ENCODE measurements at regions not wholly inside any gene's neighbourhood (a gene's known extent, or its start where the extent isn't known, plus 50 kb on each side); places are given as distances from the start of the nearest gene placed in this dataset.
A peak's percentile ranks its signal among the peaks of the same experiment; 100 is the strongest.

DNA sequence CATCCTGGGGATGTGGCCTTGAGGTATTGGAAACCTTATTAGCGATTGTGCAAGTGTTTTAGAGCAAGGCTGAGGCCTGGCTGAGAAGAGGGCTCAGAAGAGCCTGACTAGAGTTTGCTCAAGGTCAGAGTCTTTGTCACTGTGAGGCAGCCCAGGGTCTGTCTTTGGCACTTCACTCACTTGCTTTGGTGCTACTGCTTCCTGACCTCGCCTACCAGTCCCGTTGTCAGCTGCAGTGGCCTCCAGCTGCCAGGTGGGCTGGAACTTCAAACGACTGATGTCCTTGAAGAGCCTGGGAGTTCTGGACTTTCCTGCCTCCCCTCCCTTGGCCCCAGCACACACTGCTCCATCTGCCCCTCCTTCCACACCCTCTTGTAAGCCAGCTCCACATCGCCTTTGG lies 228.0 kb downstream of the SNX18 start:
- Histone ChIP-seq H3K27me3 (ENCODE audit: insufficient read depth) (no peaks in the 10 kb centered on the region), H3K9me2 (no peaks in the 10 kb centered on the region), H3K27ac (ENCODE audit: low read depth in 2 of 2, low read length in 1 of 2) (no peak overlapping the region), H3K36me3 (replicated peaks in 1 of 2; ENCODE audit: control insufficient read depth in 1 of 2, insufficient read depth in 2 of 2, low read length in 1 of 2) (no peaks in the 10 kb centered on the region), H4K20me1 (ENCODE audit: insufficient read depth) (no peaks in the 10 kb centered on the region), H3K4me2 (no peak overlapping the region), H3K9me3 (no peaks in the 10 kb centered on the region), H3F3A (replicated peaks; ENCODE audit: insufficient read depth) (no peaks in the 10 kb centered on the region), H3K9ac (no peak overlapping the region), H2AFZ (ENCODE audit: low read depth) (no peak overlapping the region), H3K4me3 (ENCODE audit: low read depth in 2 of 2, low read length in 1 of 2) (no peak overlapping the region), H3K4me1 (ENCODE audit: control insufficient read depth in 1 of 2, insufficient read depth in 2 of 2, low read depth in 1 of 2, low read length in 1 of 2) (peaks cover 0 to 21% of the 10 kb centered on the region in 2 experiments; a peak in 2 of 4 replicates), H3K79me2 (ENCODE audit: insufficient read depth) (no peaks in the 10 kb centered on the region)
- WGBS (ENCODE audit: low lambda C conversion rate) = 86% methylated on average over 5 of the region's 5 CpGs
- CTCF ChIA-PET = interaction anchor here (2.3 kb wide), 1 partner anchor 121 kb away, joined by 6 read pairs; no protein-coding TSS in a partner anchor
- DNase-seq = no peak
- no peak for TF ChIP-seq TAF1 (IDR thresholded peaks at IDR 0.05; ENCODE audit: borderline replicate concordance, low read depth, low read length)
- no peak for TF ChIP-seq POLR2AphosphoS5 (IDR thresholded peaks at IDR 0.05; ENCODE audit: low read depth, low read length)
- no peak for TF ChIP-seq ELF1 (IDR thresholded peaks at IDR 0.05)
- TF ChIP-seq FOXM1 (IDR thresholded peaks at IDR 0.05; ENCODE audit: low read depth) = no peak
- TF ChIP-seq GABPA (IDR thresholded peaks at IDR 0.05; ENCODE audit: low read depth) = no peak
- POLR2A ChIA-PET = no interaction called here

DNA sequence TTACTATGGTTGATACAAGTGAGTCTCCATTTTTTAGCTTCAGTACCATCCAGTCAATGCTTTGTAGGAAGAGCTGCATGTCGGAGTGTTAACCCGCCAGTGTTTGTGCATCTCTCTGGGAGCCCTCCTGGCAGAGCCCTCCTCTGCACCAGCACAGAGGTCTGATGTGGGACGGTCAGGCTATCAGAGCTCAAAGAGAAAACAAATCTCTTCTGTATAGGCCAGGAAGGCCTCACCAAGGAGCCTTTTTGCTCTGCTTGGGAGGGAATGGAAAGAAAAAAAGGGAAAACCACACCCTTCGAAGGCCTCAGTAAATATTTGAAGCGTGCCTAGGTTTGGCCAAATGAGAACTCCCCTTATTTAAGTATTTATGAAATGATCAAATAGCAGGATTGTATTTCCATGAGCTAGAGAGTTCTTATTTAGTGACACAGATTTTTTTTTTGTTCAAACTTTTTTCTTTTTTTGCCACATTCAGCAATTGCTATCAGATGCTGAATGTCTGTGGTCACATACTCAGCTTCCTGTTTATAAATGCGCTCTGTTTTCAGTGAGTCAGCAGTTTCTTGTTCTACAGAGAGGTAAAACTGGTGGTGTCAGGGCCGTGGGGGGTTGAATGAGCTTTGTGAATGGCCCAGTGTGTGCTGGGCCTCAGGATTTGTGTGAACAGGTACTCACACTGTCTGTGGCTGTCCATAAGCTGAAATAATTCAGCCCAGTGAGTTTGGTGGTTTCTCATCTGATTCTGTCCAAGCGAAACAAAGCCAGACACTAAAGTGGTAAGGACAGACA lies 226.6 kb downstream of the SNX18 start:
- Histone ChIP-seq H3K79me2 (ENCODE audit: insufficient read depth) (no peaks in the 10 kb centered on the region), H3K9me2 (no peaks in the 10 kb centered on the region), H2AFZ (ENCODE audit: low read depth) (peak overlapping the region; percentile 65), H3K27me3 (ENCODE audit: insufficient read depth) (no peaks in the 10 kb centered on the region), H3K36me3 (replicated peaks in 1 of 2; ENCODE audit: control insufficient read depth in 1 of 2, insufficient read depth in 2 of 2, low read length in 1 of 2) (no peaks in the 10 kb centered on the region), H3K9ac (peak overlapping the region; percentile 35; the same call in 1 of the 2 replicates), H3K4me3 (ENCODE audit: low read depth in 2 of 2, low read length in 1 of 2) (no peak overlapping the region), H3F3A (replicated peaks; ENCODE audit: insufficient read depth) (no peaks in the 10 kb centered on the region), H3K4me1 (ENCODE audit: control insufficient read depth in 1 of 2, insufficient read depth in 2 of 2, low read depth in 1 of 2, low read length in 1 of 2) (peaks cover 2 to 21% of the 10 kb centered on the region in 2 experiments; a peak in 2 of 4 replicates), H3K4me2 (peak overlapping the region; percentile 50), H4K20me1 (ENCODE audit: insufficient read depth) (no peaks in the 10 kb centered on the region), H3K27ac (ENCODE audit: low read depth in 2 of 2, low read length in 1 of 2) (peak overlapping the region; percentile 3 to 65; a peak in 3 of 4 replicates), H3K9me3 (no peaks in the 10 kb centered on the region)
- DNase-seq = no peak
- WGBS (ENCODE audit: low lambda C conversion rate) = 66% methylated on average over 8 of the region's 8 CpGs
- ChIA-PET CTCF (interaction anchor here (1.4 to 2.3 kb wide), 4 partner anchors 17 to 227 kb away, joined by 3 to 7 read pairs (median 6); partner anchors contain the start of gene SNX18), POLR2A (no interaction called here)
- TF ChIP-seq ELF1 (IDR thresholded peaks at IDR 0.05) (peak; percentile 44; the same call in 1 of the 2 replicates), FOSL2 (IDR thresholded peaks at IDR 0.05; ENCODE audit: borderline replicate concordance, low read depth) (peak; percentile 43; the same call in 1 of the 2 replicates), MXI1 (IDR thresholded peaks at IDR 0.05; ENCODE audit: low read depth, low read length) (no peak), MAX (IDR thresholded peaks at IDR 0.05; ENCODE audit: low read depth) (0 out of 2 replicates have a peak, but pooled peaks have one; percentile 21), RCOR1 (IDR thresholded peaks at IDR 0.05; ENCODE audit: low read length) (no peak), CTCF (IDR thresholded peaks at IDR 0.05) (no peak), RAD21 (IDR thresholded peaks at IDR 0.05; ENCODE audit: low read length) (no peak), USF1 (IDR thresholded peaks at IDR 0.05; ENCODE audit: borderline replicate concordance, low read depth) (no peak), YY1 (IDR thresholded peaks at IDR 0.05; ENCODE audit: low read depth) (no peak), EP300 (IDR thresholded peaks at IDR 0.05; ENCODE audit: borderline replicate concordance in 1 of 2, low read depth in 1 of 2, low read length in 1 of 2) (no peak), JUND (IDR thresholded peaks at IDR 0.05) (peak; percentile 49), TAF1 (IDR thresholded peaks at IDR 0.05; ENCODE audit: borderline replicate concordance, low read depth, low read length) (no peak), NFIC (IDR thresholded peaks at IDR 0.05; ENCODE audit: borderline replicate concordance) (peak; percentile 32; the same call in 1 of the 2 replicates), MEF2A (IDR thresholded peaks at IDR 0.05; ENCODE audit: borderline replicate concordance, low read depth) (no peak), NRF1 (IDR thresholded peaks at IDR 0.05; ENCODE audit: low read depth, low read length) (no peak), POLR2AphosphoS5 (IDR thresholded peaks at IDR 0.05; ENCODE audit: low read depth, low read length) (no peak; the same call in 1 of the 2 replicates)
- TF ChIP-seq, protein P1, sequence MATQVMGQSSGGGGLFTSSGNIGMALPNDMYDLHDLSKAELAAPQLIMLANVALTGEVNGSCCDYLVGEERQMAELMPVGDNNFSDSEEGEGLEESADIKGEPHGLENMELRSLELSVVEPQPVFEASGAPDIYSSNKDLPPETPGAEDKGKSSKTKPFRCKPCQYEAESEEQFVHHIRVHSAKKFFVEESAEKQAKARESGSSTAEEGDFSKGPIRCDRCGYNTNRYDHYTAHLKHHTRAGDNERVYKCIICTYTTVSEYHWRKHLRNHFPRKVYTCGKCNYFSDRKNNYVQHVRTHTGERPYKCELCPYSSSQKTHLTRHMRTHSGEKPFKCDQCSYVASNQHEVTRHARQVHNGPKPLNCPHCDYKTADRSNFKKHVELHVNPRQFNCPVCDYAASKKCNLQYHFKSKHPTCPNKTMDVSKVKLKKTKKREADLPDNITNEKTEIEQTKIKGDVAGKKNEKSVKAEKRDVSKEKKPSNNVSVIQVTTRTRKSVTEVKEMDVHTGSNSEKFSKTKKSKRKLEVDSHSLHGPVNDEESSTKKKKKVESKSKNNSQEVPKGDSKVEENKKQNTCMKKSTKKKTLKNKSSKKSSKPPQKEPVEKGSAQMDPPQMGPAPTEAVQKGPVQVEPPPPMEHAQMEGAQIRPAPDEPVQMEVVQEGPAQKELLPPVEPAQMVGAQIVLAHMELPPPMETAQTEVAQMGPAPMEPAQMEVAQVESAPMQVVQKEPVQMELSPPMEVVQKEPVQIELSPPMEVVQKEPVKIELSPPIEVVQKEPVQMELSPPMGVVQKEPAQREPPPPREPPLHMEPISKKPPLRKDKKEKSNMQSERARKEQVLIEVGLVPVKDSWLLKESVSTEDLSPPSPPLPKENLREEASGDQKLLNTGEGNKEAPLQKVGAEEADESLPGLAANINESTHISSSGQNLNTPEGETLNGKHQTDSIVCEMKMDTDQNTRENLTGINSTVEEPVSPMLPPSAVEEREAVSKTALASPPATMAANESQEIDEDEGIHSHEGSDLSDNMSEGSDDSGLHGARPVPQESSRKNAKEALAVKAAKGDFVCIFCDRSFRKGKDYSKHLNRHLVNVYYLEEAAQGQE (IDR thresholded peaks at IDR 0.05; ENCODE audit: low read depth, low read length) = no peak
- TF ChIP-seq, protein P2, sequence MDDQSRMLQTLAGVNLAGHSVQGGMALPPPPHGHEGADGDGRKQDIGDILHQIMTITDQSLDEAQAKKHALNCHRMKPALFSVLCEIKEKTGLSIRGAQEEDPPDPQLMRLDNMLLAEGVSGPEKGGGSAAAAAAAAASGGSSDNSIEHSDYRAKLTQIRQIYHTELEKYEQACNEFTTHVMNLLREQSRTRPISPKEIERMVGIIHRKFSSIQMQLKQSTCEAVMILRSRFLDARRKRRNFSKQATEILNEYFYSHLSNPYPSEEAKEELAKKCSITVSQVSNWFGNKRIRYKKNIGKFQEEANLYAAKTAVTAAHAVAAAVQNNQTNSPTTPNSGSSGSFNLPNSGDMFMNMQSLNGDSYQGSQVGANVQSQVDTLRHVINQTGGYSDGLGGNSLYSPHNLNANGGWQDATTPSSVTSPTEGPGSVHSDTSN (IDR thresholded peaks at IDR 0.05) = no peak

All from SK-N-SH (cell line).